GM21825 (cell line): ENCODE measurements at regions not wholly inside any gene's neighbourhood (a gene's known extent, or its start where the extent isn't known, plus 50 kb on each side); places are given as distances from the start of the nearest gene placed in this dataset.

Source experiments
- ATAC-seq: cut with Tn5 transposase; IDR thresholded peaks from one replicate; pipeline ENCODE4 v1.9.1; 2021; ENCODE audit warnings: mild to moderate bottlenecking, moderate library complexity; ENCODE audit not compliant: unreplicated experiment

- ATAC-seq, result no peak
Observed at GRCh38 chr2:118791483-118791882, 56.0 kb downstream of the EN1 start.

- ATAC-seq, result no peak
Observed at GRCh38 chr2:118786746-118787145, 60.7 kb downstream of the EN1 start.

GRCh38 chr2:118784860-118785259 is 62.6 kb downstream of the EN1 start:
- ATAC-seq, result no peak

- no peak for ATAC-seq
Observed at GRCh38 chr2:118779362-118779761, 68.1 kb downstream of the EN1 start.

- ATAC-seq, result no peak
Observed at GRCh38 chr2:118774458-118775133, 72.9 kb downstream of the EN1 start.

- no peak for ATAC-seq
Observed at GRCh38 chr2:118773826-118774225, 73.6 kb downstream of the EN1 start.

GRCh38 chr2:118772487-118773200 is 74.8 kb downstream of the EN1 start:
- ATAC-seq, result no peak

- ATAC-seq, result no peak
Observed at GRCh38 chr2:118769707-118770400, 77.6 kb downstream of the EN1 start.

- ATAC-seq, result no peak
Observed at GRCh38 chr2:118766871-118767270, 80.6 kb downstream of the EN1 start.

GRCh38 chr2:118764855-118765254 is 82.6 kb downstream of the EN1 start:
- no peak for ATAC-seq

- ATAC-seq, result no peak
Observed at GRCh38 chr2:118763797-118764196, 83.7 kb downstream of the EN1 start.

- no peak for ATAC-seq
Observed at GRCh38 chr2:118762290-118762689, 85.2 kb downstream of the EN1 start.

- no peak for ATAC-seq
Observed at GRCh38 chr2:118761771-118762170, 85.7 kb downstream of the EN1 start.

- ATAC-seq, result no peak
Observed at GRCh38 chr2:118755901-118756300, 91.5 kb downstream of the EN1 start.

- no peak for ATAC-seq
Observed at GRCh38 chr2:118755384-118755783, 92.1 kb downstream of the EN1 start.

- no peak for ATAC-seq
Observed at GRCh38 chr2:118752762-118753429, 94.6 kb downstream of the EN1 start.

GRCh38 chr2:118750959-118751565 is 96.4 kb downstream of the EN1 start:
- ATAC-seq, result no peak

GRCh38 chr2:118748245-118748885 is 99.1 kb downstream of the EN1 start:
- no peak for ATAC-seq

- no peak for ATAC-seq
Observed at GRCh38 chr2:118747637-118748036, 99.8 kb downstream of the EN1 start.

GRCh38 chr2:118747066-118747465 is 100.4 kb downstream of the EN1 start:
- ATAC-seq, result no peak
